MM.1S (cell line): ENCODE measurements at regions not wholly inside any gene's neighbourhood (a gene's known extent, or its start where the extent isn't known, plus 50 kb on each side); places are given as distances from the start of the nearest gene placed in this dataset.

Experiments
- DNase-seq: peaks from one replicate; pipeline ENCODE4 v3.0.0-alpha.2; 2015
- H2AFZ ChIP-seq: fragments of 300-600 bp; sonication (generic); 2 replicates; pipeline ENCODE4 v1.6.0; 2016; ENCODE audit warnings: antibody characterized with exemption, low read length
- H3F3A ChIP-seq: fragments of 300-600 bp; sonication (generic); 2 replicates; pipeline ENCODE4 v1.6.1; 2016; ENCODE audit warnings: mild to moderate bottlenecking, antibody characterized with exemption, low read length, moderate library complexity, mixed read lengths; ENCODE audit not compliant: insufficient read depth
- H3K27ac ChIP-seq: fragments of 300-600 bp; sonication (generic); 2 replicates; pipeline ENCODE4 v1.5.1; 2016; ENCODE audit warnings: mild to moderate bottlenecking, low read length
- H3K27me3 ChIP-seq: fragments of 300-600 bp; sonication (generic); replicated peaks from 2 replicates; pipeline ENCODE4 v1.6.0; 2016; ENCODE audit warnings: low read length; ENCODE audit not compliant: insufficient read depth
- H3K36me3 ChIP-seq: fragments of 300-600 bp; sonication (generic); replicated peaks from 2 replicates; pipeline ENCODE4 v1.6.1; 2016; ENCODE audit warnings: mild to moderate bottlenecking, low read length, mixed read lengths; ENCODE audit not compliant: insufficient read depth
- H3K4me1 ChIP-seq: fragments of 300-600 bp; sonication (generic); 2 replicates; pipeline ENCODE4 v1.6.1; 2016; ENCODE audit warnings: low read length, mixed read lengths
- H3K4me2 ChIP-seq: fragments of 300-600 bp; sonication (generic); 2 replicates; pipeline ENCODE4 v1.6.0; 2016; ENCODE audit warnings: low read depth, low read length
- H3K4me3 ChIP-seq: fragments of 300-600 bp; sonication (generic); 2 replicates; pipeline ENCODE4 v1.5.1; 2016; ENCODE audit warnings: low read length, mixed read lengths
- H3K79me2 ChIP-seq: fragments of 300-600 bp; sonication (generic); 2 replicates; pipeline ENCODE4 v1.6.1; 2016; ENCODE audit warnings: mixed run types, low read length, mixed read lengths
- H3K9ac ChIP-seq: fragments of 300-600 bp; sonication (generic); 2 replicates; pipeline ENCODE4 v1.6.1; 2016; ENCODE audit warnings: low read length, mixed read lengths
- H3K9me2 ChIP-seq: fragments of 300-600 bp; sonication (generic); replicated peaks from 2 replicates; pipeline ENCODE4 v1.6.1; 2016; ENCODE audit warnings: mild to moderate bottlenecking, low read length, mixed read lengths; ENCODE audit not compliant: insufficient read depth
- H3K9me3 ChIP-seq: fragments of 300-600 bp; sonication (generic); replicated peaks from 2 replicates; pipeline ENCODE4 v1.6.1; 2016; ENCODE audit warnings: mild to moderate bottlenecking, low read length, mixed read lengths; ENCODE audit not compliant: insufficient read depth
- H4K20me1 ChIP-seq: fragments of 300-600 bp; sonication (generic); 2 replicates; pipeline ENCODE4 v1.6.1; 2016; ENCODE audit warnings: mild to moderate bottlenecking, low read length, moderate library complexity, mixed read lengths; ENCODE audit not compliant: insufficient read depth
- CTCF ChIP-seq: fragments of 300-600 bp; sonication (generic); IDR thresholded peaks from 2 replicates; pipeline ENCODE4 v1.5.1; 2016; ENCODE audit warnings: antibody characterized with exemption, low read length, mixed read lengths
- EZH2 ChIP-seq: fragments of 300-600 bp; sonication (generic); optimal IDR thresholded peaks from 2 replicates; pipeline ENCODE3; 2017; ENCODE audit warnings: low read depth, mild to moderate bottlenecking, antibody characterized with exemption, low read length, mixed read lengths
- EZH2phosphoT487 ChIP-seq: fragments of 300-600 bp; sonication (generic); IDR thresholded peaks from 2 replicates; pipeline ENCODE4 v1.6.1; 2018; ENCODE audit warnings: antibody characterized with exemption, low read length

GRCh38 chr13:50483416-50483815 is 360.1 kb downstream of the DLEU7 start:
- DNase-seq = no peak
- no peak overlapping the region for H3K9ac ChIP-seq
- no peaks in the 10 kb centered on the region for H3F3A ChIP-seq
- H3K9me3 ChIP-seq = no peaks in the 10 kb centered on the region
- H3K27me3 ChIP-seq = no peaks in the 10 kb centered on the region
- H3K27ac ChIP-seq = no peak overlapping the region
- no peaks in the 10 kb centered on the region for H4K20me1 ChIP-seq
- no peak overlapping the region for H3K4me2 ChIP-seq
- H3K36me3 ChIP-seq = no peaks in the 10 kb centered on the region
- H3K79me2 ChIP-seq = no peaks in the 10 kb centered on the region
- no peaks in the 10 kb centered on the region for H3K4me1 ChIP-seq
- no peak overlapping the region for H3K4me3 ChIP-seq
- TF ChIP-seq CTCF = no peak
- TF ChIP-seq EZH2 = no peak
- no peak for TF ChIP-seq EZH2phosphoT487
- H3K9me2 ChIP-seq = no peaks in the 10 kb centered on the region
- H2AFZ ChIP-seq = no peak overlapping the region

DNA sequence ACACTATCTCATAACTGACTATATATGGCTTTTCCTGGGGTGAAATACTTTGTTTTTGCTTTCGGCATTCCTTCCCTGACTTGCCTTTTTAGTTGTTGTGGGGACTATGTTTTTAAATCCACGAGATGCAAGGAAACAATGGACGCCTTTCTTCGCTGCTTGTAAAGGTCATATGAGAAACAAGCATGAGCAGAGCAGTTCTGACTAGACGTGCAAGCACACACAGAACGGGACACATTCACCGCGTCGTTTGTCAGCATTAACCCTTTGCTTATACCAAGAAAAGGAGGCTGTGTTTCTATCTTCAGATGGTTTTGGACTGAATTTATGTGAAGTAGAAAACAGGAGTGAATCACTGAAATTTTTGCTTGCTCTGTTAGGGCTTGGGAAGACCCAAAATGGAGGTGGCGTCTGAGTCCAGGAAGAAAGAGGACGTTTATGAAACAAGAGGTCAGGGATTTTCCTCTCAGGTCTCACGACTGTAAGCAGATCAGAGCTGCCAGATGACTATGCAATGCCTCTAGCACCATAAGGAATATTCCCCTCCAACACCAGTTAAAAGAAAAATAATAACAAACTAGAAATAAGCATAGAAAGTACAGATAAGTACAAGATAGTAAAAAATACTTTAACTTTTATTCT is 358.9 kb downstream of the DLEU7 start:
- no peak for DNase-seq
- Histone ChIP-seq H3K9me3 (no peaks in the 10 kb centered on the region), H2AFZ (no peak overlapping the region), H3K36me3 (no peaks in the 10 kb centered on the region), H3K79me2 (no peaks in the 10 kb centered on the region), H3K4me2 (no peak overlapping the region), H3K9ac (no peak overlapping the region), H3K4me3 (no peak overlapping the region), H3K27ac (no peak overlapping the region), H3K9me2 (no peaks in the 10 kb centered on the region), H4K20me1 (no peaks in the 10 kb centered on the region), H3F3A (no peaks in the 10 kb centered on the region), H3K27me3 (no peaks in the 10 kb centered on the region), H3K4me1 (no peaks in the 10 kb centered on the region)
- TF ChIP-seq CTCF (no peak), EZH2phosphoT487 (no peak), EZH2 (no peak)

- Histone ChIP-seq H3K27ac (no peak overlapping the region), H3K27me3 (no peaks in the 10 kb centered on the region), H3K4me1 (no peaks in the 10 kb centered on the region), H3K9ac (no peak overlapping the region), H3K9me2 (no peaks in the 10 kb centered on the region), H3K36me3 (no peaks in the 10 kb centered on the region), H3K79me2 (no peaks in the 10 kb centered on the region), H3K4me2 (no peak overlapping the region), H4K20me1 (no peaks in the 10 kb centered on the region), H3K9me3 (no peaks in the 10 kb centered on the region), H2AFZ (no peak overlapping the region), H3F3A (no peaks in the 10 kb centered on the region), H3K4me3 (no peak overlapping the region)
- TF ChIP-seq EZH2phosphoT487 = no peak
- TF ChIP-seq CTCF = no peak
- TF ChIP-seq EZH2 = no peak
- no peak for DNase-seq
Observed at GRCh38 chr13:50485979-50486935, 357.2 kb downstream of the DLEU7 start.
